ENCODE measurements at regions not wholly inside any gene's neighbourhood (a gene's known extent, or its start where the extent isn't known, plus 50 kb on each side); places are given as distances from the start of the nearest gene placed in this dataset.

DNA sequence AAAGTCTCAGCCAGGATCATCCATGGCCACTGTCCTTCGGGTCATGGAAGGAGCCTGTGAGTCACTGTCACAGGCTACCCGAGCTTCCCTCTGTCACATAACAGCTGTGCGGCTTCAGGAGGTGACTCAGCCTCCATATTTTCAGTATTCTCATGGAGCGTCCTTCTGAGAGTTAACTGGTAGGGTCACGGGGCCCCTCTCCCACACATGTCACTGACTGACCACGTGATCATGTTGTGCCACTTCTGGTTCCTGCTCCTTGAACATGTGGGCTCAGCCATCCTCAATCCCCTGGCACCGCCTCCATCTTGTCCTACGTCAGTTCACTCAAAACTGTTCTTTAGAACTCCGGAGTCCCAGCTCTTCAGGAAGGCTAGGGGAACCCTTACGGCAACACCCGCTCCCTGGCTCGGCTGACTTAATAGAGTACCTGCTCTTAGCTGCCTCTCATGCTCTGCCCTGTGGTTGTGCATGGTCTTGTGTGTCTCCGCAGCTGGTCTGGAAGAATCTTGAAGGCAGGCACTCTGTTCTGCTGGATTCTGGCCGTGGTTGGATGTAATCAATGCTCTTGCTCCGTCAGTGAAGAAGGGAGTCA lies 182.8 kb downstream of the ICE1 start:
- Histone ChIP-seq H3K9me2 (replicated peaks; ENCODE audit: control insufficient read depth, low read length) (no peaks in the 10 kb centered on the region), H3K9me3 (ENCODE audit: control insufficient read depth, insufficient read depth, low read length) (no peaks in the 10 kb centered on the region), H3F3A (ENCODE audit: control insufficient read depth, insufficient read depth) (no peaks in the 10 kb centered on the region), H3K4me1 (ENCODE audit: control insufficient read depth, low read length) (no peaks in the 10 kb centered on the region), H3K27ac (ENCODE audit: low read depth, low read length) (no peak overlapping the region), H3K4me2 (ENCODE audit: low read length) (no peak overlapping the region), H4K20me1 (ENCODE audit: control insufficient read depth, insufficient read depth, low read depth, low read length) (no peaks in the 10 kb centered on the region), H3K27me3 (ENCODE audit: control insufficient read depth, low read length) (no peaks in the 10 kb centered on the region), H3K36me3 (ENCODE audit: control insufficient read depth, low read length) (no peaks in the 10 kb centered on the region), H3K4me3 (ENCODE audit: low read length) (no peak overlapping the region), H3K79me2 (ENCODE audit: control insufficient read depth, low read length) (no peaks in the 10 kb centered on the region)
- TF ChIP-seq, protein P1, sequence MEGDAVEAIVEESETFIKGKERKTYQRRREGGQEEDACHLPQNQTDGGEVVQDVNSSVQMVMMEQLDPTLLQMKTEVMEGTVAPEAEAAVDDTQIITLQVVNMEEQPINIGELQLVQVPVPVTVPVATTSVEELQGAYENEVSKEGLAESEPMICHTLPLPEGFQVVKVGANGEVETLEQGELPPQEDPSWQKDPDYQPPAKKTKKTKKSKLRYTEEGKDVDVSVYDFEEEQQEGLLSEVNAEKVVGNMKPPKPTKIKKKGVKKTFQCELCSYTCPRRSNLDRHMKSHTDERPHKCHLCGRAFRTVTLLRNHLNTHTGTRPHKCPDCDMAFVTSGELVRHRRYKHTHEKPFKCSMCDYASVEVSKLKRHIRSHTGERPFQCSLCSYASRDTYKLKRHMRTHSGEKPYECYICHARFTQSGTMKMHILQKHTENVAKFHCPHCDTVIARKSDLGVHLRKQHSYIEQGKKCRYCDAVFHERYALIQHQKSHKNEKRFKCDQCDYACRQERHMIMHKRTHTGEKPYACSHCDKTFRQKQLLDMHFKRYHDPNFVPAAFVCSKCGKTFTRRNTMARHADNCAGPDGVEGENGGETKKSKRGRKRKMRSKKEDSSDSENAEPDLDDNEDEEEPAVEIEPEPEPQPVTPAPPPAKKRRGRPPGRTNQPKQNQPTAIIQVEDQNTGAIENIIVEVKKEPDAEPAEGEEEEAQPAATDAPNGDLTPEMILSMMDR (IDR thresholded peaks at IDR 0.05; ENCODE audit: low read depth, low read length, poor library complexity, severe bottlenecking), result no peak
- TF ChIP-seq EZH2phosphoT487 (IDR thresholded peaks at IDR 0.05; ENCODE audit: borderline replicate concordance, low read length), result no peak

- Histone ChIP-seq H3K9me3 (ENCODE audit: control insufficient read depth, insufficient read depth, low read length) (no peaks in the 10 kb centered on the region), H3K36me3 (ENCODE audit: control insufficient read depth, low read length) (no peaks in the 10 kb centered on the region), H3K79me2 (ENCODE audit: control insufficient read depth, low read length) (no peaks in the 10 kb centered on the region), H3K9me2 (replicated peaks; ENCODE audit: control insufficient read depth, low read length) (no peaks in the 10 kb centered on the region), H3K27ac (ENCODE audit: low read depth, low read length) (no peak overlapping the region), H3K4me3 (ENCODE audit: low read length) (no peak overlapping the region), H3K4me2 (ENCODE audit: low read length) (no peak overlapping the region), H3F3A (ENCODE audit: control insufficient read depth, insufficient read depth) (no peaks in the 10 kb centered on the region), H4K20me1 (ENCODE audit: control insufficient read depth, insufficient read depth, low read depth, low read length) (no peaks in the 10 kb centered on the region), H3K27me3 (ENCODE audit: control insufficient read depth, low read length) (no peaks in the 10 kb centered on the region), H3K4me1 (ENCODE audit: control insufficient read depth, low read length) (no peaks in the 10 kb centered on the region)
- TF ChIP-seq, protein P1 (IDR thresholded peaks at IDR 0.05; ENCODE audit: low read depth, low read length, poor library complexity, severe bottlenecking), result no peak
- no peak for TF ChIP-seq EZH2phosphoT487 (IDR thresholded peaks at IDR 0.05; ENCODE audit: borderline replicate concordance, low read length)
Measured at GRCh38 chr5:5602554-5602953, 180.1 kb downstream of the ICE1 start.

DNA sequence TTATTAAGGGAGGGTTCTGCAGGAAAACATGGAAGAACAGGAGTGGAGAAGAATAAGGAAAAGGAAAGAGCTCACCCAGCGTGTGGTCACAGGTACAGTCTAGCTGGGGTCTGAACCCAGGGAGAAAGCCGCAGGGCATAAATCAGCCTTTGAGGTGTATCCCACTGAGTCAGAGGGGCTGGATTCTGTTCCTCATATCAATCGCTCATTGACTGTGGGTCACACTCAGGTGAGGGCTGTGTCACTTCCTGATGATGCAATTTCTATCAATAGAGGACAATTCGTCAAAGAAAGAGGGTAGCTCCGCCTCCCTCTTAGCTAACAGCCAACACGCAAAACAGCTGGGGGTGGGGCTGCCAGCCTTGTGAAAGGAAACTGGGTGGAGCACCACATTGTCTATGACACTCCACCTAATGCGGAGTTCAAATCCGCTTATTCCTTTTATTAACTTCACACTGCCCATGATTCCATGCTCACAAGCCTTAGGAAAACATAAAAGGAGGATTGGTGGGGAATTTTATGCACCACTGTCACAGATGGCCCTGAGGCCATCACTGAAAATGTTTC lies 176.2 kb downstream of the ICE1 start:
- no peaks in the 10 kb centered on the region for H4K20me1 ChIP-seq (ENCODE audit: control insufficient read depth, insufficient read depth, low read depth, low read length)
- no peaks in the 10 kb centered on the region for H3K36me3 ChIP-seq (ENCODE audit: control insufficient read depth, low read length)
- H3K27ac ChIP-seq (ENCODE audit: low read depth, low read length), result no peak overlapping the region
- no peaks in the 10 kb centered on the region for H3K4me1 ChIP-seq (ENCODE audit: control insufficient read depth, low read length)
- TF ChIP-seq EZH2phosphoT487 (IDR thresholded peaks at IDR 0.05; ENCODE audit: borderline replicate concordance, low read length), result no peak
- TF ChIP-seq, protein P1 (IDR thresholded peaks at IDR 0.05; ENCODE audit: low read depth, low read length, poor library complexity, severe bottlenecking), result no peak
- H3K9me3 ChIP-seq (ENCODE audit: control insufficient read depth, insufficient read depth, low read length), result no peaks in the 10 kb centered on the region
- no peak overlapping the region for H3K4me2 ChIP-seq (ENCODE audit: low read length)
- H3K9me2 ChIP-seq (replicated peaks; ENCODE audit: control insufficient read depth, low read length), result no peaks in the 10 kb centered on the region
- H3K27me3 ChIP-seq (ENCODE audit: control insufficient read depth, low read length), result no peaks in the 10 kb centered on the region
- H3K4me3 ChIP-seq (ENCODE audit: low read length), result no peak overlapping the region
- H3F3A ChIP-seq (ENCODE audit: control insufficient read depth, insufficient read depth), result no peaks in the 10 kb centered on the region
- no peaks in the 10 kb centered on the region for H3K79me2 ChIP-seq (ENCODE audit: control insufficient read depth, low read length)

Data from DOHH2 (cell line).